ENCODE measurements at regions not wholly inside any gene's neighbourhood (a gene's known extent, or its start where the extent isn't known, plus 50 kb on each side); places are given as distances from the start of the nearest gene placed in this dataset.

GRCh38 chr3:127395663-127396355 lies 108.0 kb upstream of the PRR20G start:
- H3K4me3 ChIP-seq: no peak overlapping the region
- no peaks in the 10 kb centered on the region for H3K36me3 ChIP-seq
- WGBS, 2 donors (ENCODE audit: low coverage in 1 of 2): 10% methylated on average over 2 of the region's 9 CpGs; no CpG with 5 or more reads in 1 of the 2 donors
- no peak for ATAC-seq
- H3K27me3 ChIP-seq: peaks cover 52% of the 10 kb centered on the region
- H3K27ac ChIP-seq: no peak overlapping the region
- H3K9me3 ChIP-seq: no peaks in the 10 kb centered on the region
- TF ChIP-seq POLR2A (IDR thresholded peaks at IDR 0.05) (no peak), CTCF (IDR thresholded peaks at IDR 0.05) (no peak), EP300 (IDR thresholded peaks at IDR 0.05) (no peak), POLR2AphosphoS5 (IDR thresholded peaks at IDR 0.05) (no peak)
- no peaks in the 10 kb centered on the region for H3K4me1 ChIP-seq

DNA sequence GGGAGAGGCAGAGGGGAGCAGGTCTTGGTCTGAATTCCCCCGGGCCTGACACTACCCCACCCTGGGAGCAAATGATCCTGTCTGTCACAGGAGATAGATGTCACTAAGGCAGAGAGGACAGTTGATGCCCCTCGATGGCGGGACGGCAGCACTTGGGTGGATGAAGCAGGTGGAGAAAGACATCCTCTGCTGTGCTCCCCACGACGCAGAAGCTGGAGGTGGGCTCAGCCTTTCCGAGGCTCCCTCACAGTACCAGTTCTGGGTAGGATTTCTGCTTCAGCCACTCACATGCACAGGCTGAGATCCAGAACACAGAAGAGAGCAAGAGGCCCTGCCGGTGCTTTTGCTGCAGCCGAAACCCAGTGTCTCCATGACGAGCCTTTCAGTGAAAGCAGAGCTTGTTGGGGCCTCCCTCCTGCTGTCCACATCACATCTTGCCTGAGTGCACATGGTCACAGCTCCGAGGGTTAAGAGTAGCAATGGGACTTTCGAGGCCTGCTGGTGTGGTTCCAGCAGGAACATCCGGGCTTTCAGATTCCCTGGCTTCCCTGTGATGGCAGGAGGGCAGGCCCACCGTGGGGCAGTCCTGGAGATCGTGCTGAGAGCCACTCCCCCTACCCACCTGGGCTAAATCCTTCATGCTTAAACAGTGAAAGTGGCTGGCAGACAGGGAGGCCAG lies 107.3 kb upstream of the PRR20G start:
- TF ChIP-seq POLR2AphosphoS5 (IDR thresholded peaks at IDR 0.05) (no peak), POLR2A (IDR thresholded peaks at IDR 0.05) (no peak), CTCF (IDR thresholded peaks at IDR 0.05) (no peak), EP300 (IDR thresholded peaks at IDR 0.05) (no peak)
- 58 to 71% methylated on average over 3 to 4 of the region's 15 CpGs for whole genome bisulfite sequencing, 2 donors (ENCODE audit: low coverage in 1 of 2)

DNA sequence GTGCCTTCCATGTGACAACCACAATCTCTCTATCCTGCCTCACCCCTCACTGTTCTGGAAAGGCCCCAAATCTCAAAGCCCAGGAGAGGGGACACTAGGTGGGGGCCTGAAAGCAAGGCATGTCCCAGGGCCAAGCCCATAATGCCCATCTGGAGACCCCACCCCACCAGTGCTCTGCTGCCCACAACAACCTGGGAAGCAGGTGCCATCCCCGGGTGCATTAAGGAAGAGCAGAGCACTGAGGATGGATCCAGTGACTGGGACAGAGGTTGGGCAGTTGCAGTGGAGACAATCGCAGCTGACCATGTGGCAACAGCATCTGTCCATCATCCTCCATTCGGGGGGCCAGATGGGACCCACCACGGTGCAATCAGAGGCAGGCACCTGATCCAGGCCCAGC lies 106.2 kb upstream of the PRR20G start:
- ATAC-seq: no peak
- TF ChIP-seq POLR2A (IDR thresholded peaks at IDR 0.05): no peak
- no peak for TF ChIP-seq CTCF (IDR thresholded peaks at IDR 0.05)
- TF ChIP-seq POLR2AphosphoS5 (IDR thresholded peaks at IDR 0.05): no peak
- no peak for TF ChIP-seq EP300 (IDR thresholded peaks at IDR 0.05)
- Histone ChIP-seq H3K4me3 (no peak overlapping the region), H3K4me1 (no peaks in the 10 kb centered on the region), H3K9me3 (no peaks in the 10 kb centered on the region), H3K36me3 (no peaks in the 10 kb centered on the region), H3K27ac (no peak overlapping the region), H3K27me3 (peaks cover 70% of the 10 kb centered on the region)
- WGBS, 2 donors (ENCODE audit: low coverage in 1 of 2): 60% methylated on average over 1 of the region's 4 CpGs; no CpG with 5 or more reads in 1 of the 2 donors

More for the DNA sequence above, 107.3 kb upstream of the PRR20G start:
- Histone ChIP-seq H3K9me3 (no peaks in the 10 kb centered on the region), H3K36me3 (no peaks in the 10 kb centered on the region), H3K27ac (no peak overlapping the region), H3K4me1 (no peaks in the 10 kb centered on the region), H3K27me3 (peaks cover 59% of the 10 kb centered on the region), H3K4me3 (no peak overlapping the region)
- no peak for ATAC-seq

DNA sequence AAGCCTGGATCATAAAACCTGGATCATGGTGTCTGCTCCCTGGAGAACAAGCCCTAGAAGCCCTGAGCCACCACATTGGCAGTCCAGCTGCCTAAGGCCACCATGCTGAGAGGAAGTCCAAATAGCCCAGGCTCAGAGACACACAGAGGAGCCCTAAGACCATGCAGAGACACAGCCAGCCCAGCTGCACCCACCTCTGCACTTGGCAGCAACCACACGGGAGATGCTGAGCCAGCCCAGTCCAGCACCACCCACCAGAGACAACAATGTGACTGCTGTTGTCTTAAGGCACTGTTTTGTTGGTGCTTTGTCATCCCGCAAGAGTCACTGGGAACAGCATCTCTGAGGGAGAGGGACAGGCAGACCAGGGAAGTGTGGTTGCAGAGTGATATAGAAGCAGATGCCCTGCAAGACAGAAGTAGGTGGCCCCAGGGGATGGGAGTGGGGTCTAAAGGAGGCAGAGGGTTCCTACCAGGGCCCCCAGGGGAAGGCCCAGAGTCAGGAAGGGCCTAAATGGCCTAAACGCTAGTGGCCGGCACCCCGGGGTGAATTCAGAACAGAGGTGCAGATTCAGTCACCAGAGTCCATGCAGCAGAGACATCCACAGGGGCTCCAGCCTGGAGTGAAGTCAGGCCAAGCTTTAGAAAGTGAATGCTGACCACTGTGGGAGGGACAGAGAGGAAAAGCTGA lies 105.4 kb upstream of the PRR20G start:
- ATAC-seq: no peak
- H3K4me3 ChIP-seq: no peak overlapping the region
- H3K27me3 ChIP-seq: peaks cover 78% of the 10 kb centered on the region
- H3K9me3 ChIP-seq: no peaks in the 10 kb centered on the region
- TF ChIP-seq EP300 (IDR thresholded peaks at IDR 0.05) (no peak), POLR2AphosphoS5 (IDR thresholded peaks at IDR 0.05) (no peak), POLR2A (IDR thresholded peaks at IDR 0.05) (no peak), CTCF (IDR thresholded peaks at IDR 0.05) (no peak)
- no peaks in the 10 kb centered on the region for H3K4me1 ChIP-seq
- H3K27ac ChIP-seq: no peak overlapping the region
- H3K36me3 ChIP-seq: no peaks in the 10 kb centered on the region
- 67% methylated on average over 1 of the region's 5 CpGs; no CpG with 5 or more reads in 1 of the 2 donors for WGBS, 2 donors (ENCODE audit: low coverage in 1 of 2)

Data from gastroesophageal sphincter (tissue), 4 donors.